ENCODE measurements at regions not wholly inside any gene's neighbourhood (a gene's known extent, or its start where the extent isn't known, plus 50 kb on each side); places are given as distances from the start of the nearest gene placed in this dataset.

DNA sequence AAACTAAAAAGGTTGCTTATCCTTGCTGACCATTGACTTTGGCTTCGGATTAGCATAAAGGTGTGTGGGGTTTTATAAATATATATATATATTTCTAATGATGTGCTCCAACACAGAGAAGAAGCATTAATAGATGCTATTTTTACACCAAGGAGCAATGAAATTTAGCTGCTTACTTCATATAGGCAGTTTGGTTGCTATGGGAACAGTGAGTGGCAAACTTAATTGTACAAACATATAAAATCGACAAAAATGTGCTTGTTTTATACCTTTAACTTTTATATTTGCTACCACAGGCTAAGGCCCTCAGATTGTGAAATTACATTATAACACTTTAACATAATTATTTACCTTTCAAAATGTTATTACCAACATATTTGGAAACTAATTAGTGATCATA, 303.4 kb downstream of the SEC23A start:
- H3K4me1 ChIP-seq (ENCODE audit: insufficient read depth, low read length) = no peaks in the 10 kb centered on the region
- H3K27me3 Mint-ChIP-seq (ENCODE audit: low read depth, unreplicated experiment) = peaks cover 2% of the 10 kb centered on the region
- no peaks in the 10 kb centered on the region for H3K79me2 ChIP-seq (ENCODE audit: insufficient read depth, low read length)
- DNase-seq (ENCODE audit: low read depth) (no peak), FAIRE-seq (no peak)
- peaks cover 5% of the 10 kb centered on the region for H3K9me3 Mint-ChIP-seq (ENCODE audit: unreplicated experiment)
- no peaks in the 10 kb centered on the region for H4K20me1 ChIP-seq (ENCODE audit: insufficient read depth, low read length)
- H3K9me3 ChIP-seq (ENCODE audit: insufficient read depth, low read depth, low read length) = no peaks in the 10 kb centered on the region
- H3K4me3 Mint-ChIP-seq (ENCODE audit: unreplicated experiment) = no peak overlapping the region
- no peak overlapping the region for H3K4me3 ChIP-seq (ENCODE audit: insufficient read depth, low read depth, low read length)
- no peak overlapping the region for H2AFZ ChIP-seq (ENCODE audit: low read depth, low read length)
- no peaks in the 10 kb centered on the region for H3K36me3 ChIP-seq (ENCODE audit: insufficient read depth, low read length)
- TF ChIP-seq, protein P1, sequence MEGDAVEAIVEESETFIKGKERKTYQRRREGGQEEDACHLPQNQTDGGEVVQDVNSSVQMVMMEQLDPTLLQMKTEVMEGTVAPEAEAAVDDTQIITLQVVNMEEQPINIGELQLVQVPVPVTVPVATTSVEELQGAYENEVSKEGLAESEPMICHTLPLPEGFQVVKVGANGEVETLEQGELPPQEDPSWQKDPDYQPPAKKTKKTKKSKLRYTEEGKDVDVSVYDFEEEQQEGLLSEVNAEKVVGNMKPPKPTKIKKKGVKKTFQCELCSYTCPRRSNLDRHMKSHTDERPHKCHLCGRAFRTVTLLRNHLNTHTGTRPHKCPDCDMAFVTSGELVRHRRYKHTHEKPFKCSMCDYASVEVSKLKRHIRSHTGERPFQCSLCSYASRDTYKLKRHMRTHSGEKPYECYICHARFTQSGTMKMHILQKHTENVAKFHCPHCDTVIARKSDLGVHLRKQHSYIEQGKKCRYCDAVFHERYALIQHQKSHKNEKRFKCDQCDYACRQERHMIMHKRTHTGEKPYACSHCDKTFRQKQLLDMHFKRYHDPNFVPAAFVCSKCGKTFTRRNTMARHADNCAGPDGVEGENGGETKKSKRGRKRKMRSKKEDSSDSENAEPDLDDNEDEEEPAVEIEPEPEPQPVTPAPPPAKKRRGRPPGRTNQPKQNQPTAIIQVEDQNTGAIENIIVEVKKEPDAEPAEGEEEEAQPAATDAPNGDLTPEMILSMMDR (IDR thresholded peaks at IDR 0.05; ENCODE audit: insufficient read depth, low read depth, low read length) = no peak
- no peak for TF ChIP-seq EZH2 (IDR thresholded peaks at IDR 0.05; ENCODE audit: insufficient read depth, low read length)
- no peak overlapping the region for H3K9ac ChIP-seq (ENCODE audit: low read length)
- no peak overlapping the region for H3K4me2 ChIP-seq (ENCODE audit: low read length)
- no peak overlapping the region for H3K27ac ChIP-seq (ENCODE audit: low read depth, low read length)
- no peaks in the 10 kb centered on the region for H3K36me3 Mint-ChIP-seq (ENCODE audit: low read depth, unreplicated experiment)
- no peaks in the 10 kb centered on the region for H3K4me1 Mint-ChIP-seq (ENCODE audit: low read depth, unreplicated experiment)
- H3K27ac Mint-ChIP-seq (ENCODE audit: unreplicated experiment) = no peak overlapping the region
- H3K27me3 ChIP-seq (ENCODE audit: insufficient read depth, low read length) = no peaks in the 10 kb centered on the region

DNA sequence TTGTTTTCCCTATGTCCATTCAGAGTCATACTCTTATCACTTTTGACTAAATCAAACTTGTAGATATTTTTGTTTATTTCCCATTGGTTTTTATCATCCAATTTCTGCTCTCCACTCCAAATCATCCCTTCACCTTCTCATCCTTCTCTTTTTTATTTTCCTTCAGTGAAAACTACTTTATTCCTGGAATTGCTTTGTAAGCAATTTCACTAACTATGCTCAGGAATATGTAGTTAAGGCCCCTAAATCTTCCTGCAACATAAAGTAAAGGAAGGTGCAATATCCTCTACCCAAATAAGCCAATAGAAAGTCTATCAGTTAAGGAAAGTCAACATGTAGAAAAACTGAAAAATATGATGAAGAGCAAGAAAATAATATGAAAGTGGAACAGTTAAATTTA, 308.4 kb downstream of the SEC23A start:
- no peak overlapping the region for H3K4me2 ChIP-seq (ENCODE audit: low read length)
- Mint-ChIP-seq H3K4me1 (ENCODE audit: low read depth, unreplicated experiment) (no peaks in the 10 kb centered on the region), H3K27me3 (ENCODE audit: low read depth, unreplicated experiment) (peaks cover 2% of the 10 kb centered on the region), H3K9me3 (ENCODE audit: unreplicated experiment) (peaks cover 3% of the 10 kb centered on the region), H3K4me3 (ENCODE audit: unreplicated experiment) (no peak overlapping the region), H3K27ac (ENCODE audit: unreplicated experiment) (no peak overlapping the region), H3K36me3 (ENCODE audit: low read depth, unreplicated experiment) (no peaks in the 10 kb centered on the region)
- H3K27me3 ChIP-seq (ENCODE audit: insufficient read depth, low read length) = no peaks in the 10 kb centered on the region
- no peaks in the 10 kb centered on the region for H4K20me1 ChIP-seq (ENCODE audit: insufficient read depth, low read length)
- H3K79me2 ChIP-seq (ENCODE audit: insufficient read depth, low read length) = no peaks in the 10 kb centered on the region
- TF ChIP-seq, protein P1 (IDR thresholded peaks at IDR 0.05; ENCODE audit: insufficient read depth, low read depth, low read length) = no peak
- TF ChIP-seq EZH2 (IDR thresholded peaks at IDR 0.05; ENCODE audit: insufficient read depth, low read length) = no peak
- no peak overlapping the region for H3K27ac ChIP-seq (ENCODE audit: low read depth, low read length)
- no peaks in the 10 kb centered on the region for H3K9me3 ChIP-seq (ENCODE audit: insufficient read depth, low read depth, low read length)
- H3K4me3 ChIP-seq (ENCODE audit: insufficient read depth, low read depth, low read length) = no peak overlapping the region
- H2AFZ ChIP-seq (ENCODE audit: low read depth, low read length) = no peak overlapping the region
- H3K36me3 ChIP-seq (ENCODE audit: insufficient read depth, low read length) = no peaks in the 10 kb centered on the region
- no peak for FAIRE-seq
- no peaks in the 10 kb centered on the region for H3K4me1 ChIP-seq (ENCODE audit: insufficient read depth, low read length)
- H3K9ac ChIP-seq (ENCODE audit: low read length) = no peak overlapping the region
- no peak for DNase-seq (ENCODE audit: low read depth)

DNA sequence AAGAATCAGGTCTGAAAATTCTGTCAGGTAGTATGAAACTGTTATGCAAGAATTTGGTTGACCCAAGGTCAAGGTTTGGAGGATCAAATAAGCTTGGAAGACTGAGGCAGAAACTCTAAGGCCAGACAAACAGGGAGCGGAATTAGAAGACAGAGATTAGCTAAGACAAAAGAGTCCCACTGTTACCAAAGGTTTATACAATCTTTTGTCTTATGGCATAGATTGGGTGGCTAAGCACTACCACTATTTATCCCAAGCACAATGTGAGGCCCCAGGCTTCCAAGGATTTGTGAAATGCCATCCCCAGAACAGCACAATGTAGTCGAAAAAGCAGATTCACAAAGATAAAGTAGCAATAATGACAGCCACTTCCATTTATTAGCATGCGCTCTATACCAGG, 311.2 kb downstream of the SEC23A start:
- H3K9me3 ChIP-seq (ENCODE audit: insufficient read depth, low read depth, low read length) = no peaks in the 10 kb centered on the region
- H3K27me3 ChIP-seq (ENCODE audit: insufficient read depth, low read length) = no peaks in the 10 kb centered on the region
- FAIRE-seq = no peak
- DNase-seq (ENCODE audit: low read depth) = no peak
- Mint-ChIP-seq H3K4me3 (ENCODE audit: unreplicated experiment) (no peak overlapping the region), H3K36me3 (ENCODE audit: low read depth, unreplicated experiment) (no peaks in the 10 kb centered on the region), H3K27me3 (ENCODE audit: low read depth, unreplicated experiment) (peaks cover 2% of the 10 kb centered on the region), H3K4me1 (ENCODE audit: low read depth, unreplicated experiment) (no peaks in the 10 kb centered on the region), H3K27ac (ENCODE audit: unreplicated experiment) (no peak overlapping the region), H3K9me3 (ENCODE audit: unreplicated experiment) (no peaks in the 10 kb centered on the region)
- no peak overlapping the region for H2AFZ ChIP-seq (ENCODE audit: low read depth, low read length)
- H3K4me1 ChIP-seq (ENCODE audit: insufficient read depth, low read length) = no peaks in the 10 kb centered on the region
- no peaks in the 10 kb centered on the region for H3K36me3 ChIP-seq (ENCODE audit: insufficient read depth, low read length)
- H4K20me1 ChIP-seq (ENCODE audit: insufficient read depth, low read length) = no peaks in the 10 kb centered on the region
- no peak overlapping the region for H3K9ac ChIP-seq (ENCODE audit: low read length)
- H3K4me3 ChIP-seq (ENCODE audit: insufficient read depth, low read depth, low read length) = no peak overlapping the region
- no peak overlapping the region for H3K4me2 ChIP-seq (ENCODE audit: low read length)
- H3K27ac ChIP-seq (ENCODE audit: low read depth, low read length) = no peak overlapping the region
- TF ChIP-seq, protein P1 (IDR thresholded peaks at IDR 0.05; ENCODE audit: insufficient read depth, low read depth, low read length) = no peak
- TF ChIP-seq EZH2 (IDR thresholded peaks at IDR 0.05; ENCODE audit: insufficient read depth, low read length) = no peak
- H3K79me2 ChIP-seq (ENCODE audit: insufficient read depth, low read length) = no peaks in the 10 kb centered on the region
